ENCODE measurements at regions not wholly inside any gene's neighbourhood (a gene's known extent, or its start where the extent isn't known, plus 50 kb on each side); places are given as distances from the start of the nearest gene placed in this dataset.

- DNase-seq = no peak
These were observed 514.8 kb upstream of the NOX3 start for GRCh38 chr6:155970472-155970871.

DNA sequence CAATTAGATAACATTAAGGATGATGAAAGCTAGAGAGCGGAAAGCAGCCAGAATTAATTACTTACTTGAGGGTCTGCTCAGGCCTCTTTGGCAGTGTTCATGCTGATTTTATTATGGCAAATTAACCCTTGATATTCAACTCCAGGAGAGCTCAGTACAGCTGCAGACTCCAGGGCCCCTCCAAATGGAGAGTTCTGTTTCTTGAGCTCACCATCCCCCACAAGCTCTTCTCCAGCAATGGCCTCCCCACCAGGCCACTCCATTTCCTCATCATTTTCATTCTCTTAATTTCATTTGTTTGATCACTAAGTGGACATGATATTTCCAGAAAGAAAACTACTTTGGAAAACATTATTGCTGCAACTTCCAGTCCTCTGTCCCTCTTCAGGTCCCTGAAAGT is 513.3 kb upstream of the NOX3 start:
- DNase-seq = no peak

DNA sequence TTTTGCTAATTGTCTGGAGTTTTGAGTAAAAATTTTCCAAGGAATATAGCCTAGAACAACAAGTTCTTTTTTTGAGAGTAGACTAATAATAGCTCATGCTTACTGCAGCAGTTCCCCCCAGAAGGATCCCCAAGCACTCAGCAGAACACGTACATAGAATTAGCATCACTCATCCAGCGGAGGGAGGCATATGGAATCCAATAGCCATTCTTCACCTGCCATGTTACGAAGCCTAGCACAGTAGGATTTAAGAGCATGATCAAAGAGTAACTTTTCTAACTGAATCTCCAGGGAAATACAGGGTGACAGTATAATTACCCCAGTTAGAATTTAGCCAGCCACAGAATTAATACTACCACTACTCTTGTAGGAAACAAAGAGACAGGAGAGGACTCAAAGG is 511.7 kb upstream of the NOX3 start:
- no peak for DNase-seq

- DNase-seq = no peak
These were observed 508.9 kb upstream of the NOX3 start for GRCh38 chr6:155964544-155964943.

- DNase-seq = no peak
These were observed 506.6 kb upstream of the NOX3 start for GRCh38 chr6:155962276-155962675.

DNA sequence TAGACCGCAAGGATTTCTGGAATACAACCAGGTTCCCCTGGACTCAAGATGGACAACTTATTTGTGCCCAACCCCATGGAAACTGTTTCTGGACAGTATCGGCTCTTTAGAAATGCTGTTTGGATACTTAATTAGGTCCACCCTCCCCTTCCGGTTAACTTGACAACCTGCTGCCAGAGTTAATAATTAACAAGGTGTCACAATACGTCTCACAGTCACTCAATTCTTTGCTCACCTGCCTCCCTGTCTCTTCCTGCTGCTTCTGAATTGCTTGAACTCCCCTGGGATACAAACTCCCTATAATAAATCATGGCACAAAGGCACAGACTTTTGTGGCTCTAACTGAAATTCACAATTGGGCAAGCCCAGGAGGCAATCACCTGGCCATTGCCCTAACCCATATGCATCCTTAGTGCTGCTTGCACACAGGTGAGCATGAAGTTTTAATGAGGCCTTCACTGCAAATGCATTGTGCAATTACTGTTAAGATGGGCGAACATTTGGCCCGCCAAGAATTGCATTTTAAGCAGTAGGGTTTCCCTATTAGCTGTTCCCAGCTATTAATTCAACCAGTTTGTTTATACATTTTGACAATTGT is 504.4 kb upstream of the NOX3 start:
- DNase-seq = no peak

DNA sequence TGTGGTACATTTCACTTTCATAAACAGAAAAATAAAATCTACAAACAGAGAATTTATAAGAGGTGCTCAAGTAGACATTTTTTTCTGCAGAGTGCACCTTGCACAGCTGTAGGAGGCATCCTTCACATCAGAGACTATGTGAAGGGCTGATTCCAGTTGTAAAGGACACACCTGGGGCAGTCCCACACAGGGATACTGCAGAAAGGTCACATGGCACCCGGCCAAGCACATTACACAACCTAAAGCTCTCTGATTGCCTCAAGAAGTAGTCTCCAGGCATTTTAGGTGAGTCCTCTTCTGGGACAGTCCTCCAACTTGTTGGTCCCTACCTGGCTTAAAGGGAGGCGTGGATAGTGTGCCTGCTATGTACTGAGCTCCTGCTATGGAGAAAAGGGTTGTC is 502.9 kb upstream of the NOX3 start:
- DNase-seq = no peak

GRCh38 chr6:155955038-155955437 is 499.4 kb upstream of the NOX3 start:
- no peak for DNase-seq

DNA sequence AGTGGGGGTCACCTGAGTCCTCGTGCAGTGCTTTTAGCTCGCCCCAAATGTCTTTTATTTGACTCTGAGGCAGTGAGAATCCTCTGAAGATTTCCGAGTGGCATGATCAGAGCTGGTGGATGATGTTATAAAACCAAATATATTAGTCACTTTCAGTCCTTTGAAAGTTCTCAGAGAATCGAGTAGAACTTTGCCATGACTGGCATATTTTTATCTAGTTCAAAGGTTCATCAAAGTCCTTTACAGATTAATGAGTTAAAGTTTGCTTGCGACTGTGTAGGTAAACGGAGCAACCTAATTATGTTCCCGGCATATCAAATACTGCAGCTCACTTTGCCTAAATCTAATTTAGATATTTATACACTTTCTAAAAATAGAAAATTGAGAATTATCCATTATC is 498.5 kb upstream of the NOX3 start:
- no peak for DNase-seq

DNA sequence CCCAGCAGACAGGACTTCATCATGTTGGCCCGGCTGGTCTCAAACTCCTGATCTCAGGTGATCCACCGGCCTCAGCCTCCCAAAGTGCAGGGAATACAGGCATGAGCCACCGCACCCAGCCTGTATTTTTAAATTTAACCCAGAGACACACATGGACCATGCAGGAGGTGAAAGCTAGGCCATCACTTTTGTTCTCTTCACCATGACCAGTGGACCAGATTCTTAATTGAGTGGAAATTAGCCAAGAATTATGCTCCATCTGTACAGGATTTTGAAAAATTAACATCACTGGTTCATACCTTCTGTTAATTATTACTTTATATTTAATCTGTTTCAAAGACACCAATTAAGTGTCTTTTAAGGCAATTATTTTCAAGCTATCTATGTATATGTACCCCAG is 493.6 kb upstream of the NOX3 start:
- DNase-seq = no peak

GRCh38 chr6:155946860-155947259 is 491.2 kb upstream of the NOX3 start:
- DNase-seq = no peak

DNA sequence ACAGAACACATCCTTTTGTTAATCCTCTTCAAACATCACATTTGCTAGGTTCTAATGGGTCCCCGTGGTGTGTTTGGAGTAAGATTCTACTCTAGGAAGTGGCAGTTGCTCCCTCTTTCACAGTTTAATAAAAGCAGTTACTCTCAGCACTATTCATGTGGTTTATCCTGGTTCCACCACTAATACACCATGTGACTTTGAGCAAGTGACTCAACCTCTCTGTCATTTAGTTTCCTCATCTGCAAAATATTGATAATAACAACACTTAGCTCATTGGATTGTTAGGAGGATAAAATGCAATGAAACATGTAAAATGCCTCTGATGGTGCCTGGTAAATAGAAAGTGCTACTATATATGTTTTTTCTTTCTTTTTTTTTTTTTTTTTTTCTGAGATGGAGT is 488.0 kb upstream of the NOX3 start:
- DNase-seq = no peak

GRCh38 chr6:155939253-155939652 is 483.6 kb upstream of the NOX3 start:
- peak; percentile 33 for DNase-seq

DNA sequence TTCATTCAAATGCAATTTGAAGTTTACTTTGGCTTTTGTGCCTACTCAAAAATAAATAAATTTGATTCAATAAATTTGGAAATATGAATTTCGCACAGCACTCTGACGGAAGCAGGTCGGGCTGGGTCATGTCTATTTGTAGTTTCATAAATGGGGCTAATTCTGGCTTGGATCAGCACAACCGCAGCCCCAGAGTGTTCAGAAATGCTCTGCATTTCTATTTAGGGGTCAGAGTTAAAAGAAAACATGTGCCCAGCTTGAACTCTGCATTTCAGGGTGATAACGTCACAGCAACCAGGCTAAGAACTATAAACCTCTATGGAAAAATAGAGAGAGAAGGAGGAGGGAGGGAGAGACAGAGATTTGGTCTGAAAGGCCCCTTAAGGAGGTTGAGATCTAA is 480.9 kb upstream of the NOX3 start:
- no peak for DNase-seq

GRCh38 chr6:155936127-155936526 is 480.5 kb upstream of the NOX3 start:
- DNase-seq = no peak

- DNase-seq = no peak
These were observed 461.4 kb upstream of the NOX3 start for GRCh38 chr6:155916846-155917624.

- no peak for DNase-seq
These were observed 460.0 kb upstream of the NOX3 start for GRCh38 chr6:155915651-155916050.

DNA sequence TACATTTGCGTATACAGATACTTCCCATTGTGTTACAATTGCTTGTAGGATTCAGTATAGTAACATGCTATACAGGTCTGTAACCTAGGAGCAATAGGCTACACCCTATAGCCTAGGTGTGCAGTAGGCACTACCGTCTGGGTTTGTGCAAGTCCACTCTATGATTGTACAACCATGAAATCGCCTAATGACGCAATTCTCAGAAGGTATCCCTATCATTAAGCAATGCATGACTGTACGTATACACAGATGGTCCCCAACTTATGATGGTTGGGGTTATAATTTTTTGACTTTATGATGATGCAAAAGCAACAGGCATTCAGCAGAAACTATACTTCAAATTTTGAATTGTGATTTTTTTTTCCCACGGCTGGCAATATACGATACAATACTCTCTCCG is 458.2 kb upstream of the NOX3 start:
- no peak for DNase-seq

- DNase-seq = no peak
These were observed 454.1 kb upstream of the NOX3 start for GRCh38 chr6:155909710-155910109.

DNA sequence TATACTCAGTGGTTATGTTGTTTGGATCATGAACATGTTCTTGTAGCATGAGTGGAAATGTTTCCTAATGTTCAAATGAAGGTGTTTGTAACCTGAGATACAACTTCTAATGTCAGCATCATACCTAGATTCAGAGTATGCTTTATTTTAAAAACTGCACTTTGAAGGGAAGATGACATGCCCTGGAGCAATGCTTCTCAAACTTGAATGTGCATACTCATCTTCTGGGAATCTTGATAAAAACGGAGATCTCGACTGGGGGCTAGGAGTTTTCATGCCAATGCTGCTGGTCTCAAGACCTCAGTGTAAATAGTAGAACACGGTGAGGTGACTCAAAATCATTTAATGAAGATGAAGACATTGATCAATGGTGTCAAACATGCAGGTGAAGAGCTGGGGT is 440.0 kb upstream of the NOX3 start:
- DNase-seq = no peak

DNA sequence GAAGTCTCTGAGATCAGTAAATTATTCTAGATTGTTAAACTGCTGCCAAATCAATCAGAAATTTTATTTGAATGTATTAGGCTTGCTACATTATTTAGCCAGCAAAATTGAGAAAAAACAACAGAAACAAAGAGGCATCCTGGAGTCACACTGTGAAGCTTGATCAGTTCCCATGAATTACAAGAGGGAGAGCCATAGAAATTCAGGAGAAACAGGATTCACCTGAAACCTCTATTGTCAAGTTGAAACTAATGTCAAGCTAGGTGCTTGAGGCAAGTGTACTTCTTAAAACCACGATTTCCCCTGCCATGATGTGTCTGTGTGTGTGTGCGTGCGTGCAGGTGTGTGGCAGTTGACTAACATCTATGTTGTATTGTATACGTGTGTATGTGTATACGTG is 439.1 kb upstream of the NOX3 start:
- no peak for DNase-seq

GRCh38 chr6:155894262-155894661 is 438.6 kb upstream of the NOX3 start:
- no peak for DNase-seq

GRCh38 chr6:155890409-155890808 is 434.8 kb upstream of the NOX3 start:
- DNase-seq = no peak

DNA sequence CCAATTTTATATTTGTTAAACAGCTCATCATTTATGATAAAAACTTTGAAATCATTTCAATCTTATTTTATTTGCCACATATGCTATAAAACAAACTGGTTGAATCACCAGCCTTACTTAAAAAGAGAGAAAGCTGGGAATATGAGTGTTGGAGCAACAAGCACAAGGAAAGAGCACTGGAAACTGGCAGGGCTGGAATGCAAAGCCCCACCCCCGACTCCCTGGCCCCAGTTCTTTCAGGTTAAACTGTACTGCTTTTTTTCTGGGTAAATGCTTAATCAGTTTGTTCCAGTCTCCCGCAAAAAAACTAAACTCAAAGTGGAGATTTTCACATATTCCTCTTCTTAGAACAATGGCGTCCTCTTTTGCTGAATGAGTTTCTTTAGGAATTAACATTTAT is 433.8 kb upstream of the NOX3 start:
- no peak for DNase-seq

DNA sequence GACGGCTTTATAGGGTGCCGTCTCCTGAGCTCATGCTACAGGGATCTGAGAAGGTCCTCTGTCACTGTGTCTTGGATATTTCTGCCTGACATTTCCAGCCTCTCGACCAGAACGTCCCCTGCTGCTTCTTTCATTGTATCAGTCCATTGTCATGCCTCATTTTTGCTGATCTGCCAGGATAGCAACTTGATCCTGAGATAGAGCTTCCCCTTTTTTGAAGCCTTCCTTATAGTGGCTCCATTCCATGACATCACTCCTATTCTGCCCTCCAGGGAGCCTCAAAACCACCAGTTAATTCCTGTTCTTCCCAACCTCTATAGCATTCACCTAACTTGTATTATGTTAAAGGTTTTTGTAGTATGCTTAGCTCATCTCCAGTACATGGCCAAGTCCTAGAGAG is 431.8 kb upstream of the NOX3 start:
- no peak for DNase-seq
